ENCODE measurements at regions not wholly inside any gene's neighbourhood (a gene's known extent, or its start where the extent isn't known, plus 50 kb on each side); places are given as distances from the start of the nearest gene placed in this dataset.
"Not testable (repeated sequence)": the region's sequence is repeated elsewhere in the genome, so short reads cannot be mapped to it uniquely, and the experiment has no call there.

DNA sequence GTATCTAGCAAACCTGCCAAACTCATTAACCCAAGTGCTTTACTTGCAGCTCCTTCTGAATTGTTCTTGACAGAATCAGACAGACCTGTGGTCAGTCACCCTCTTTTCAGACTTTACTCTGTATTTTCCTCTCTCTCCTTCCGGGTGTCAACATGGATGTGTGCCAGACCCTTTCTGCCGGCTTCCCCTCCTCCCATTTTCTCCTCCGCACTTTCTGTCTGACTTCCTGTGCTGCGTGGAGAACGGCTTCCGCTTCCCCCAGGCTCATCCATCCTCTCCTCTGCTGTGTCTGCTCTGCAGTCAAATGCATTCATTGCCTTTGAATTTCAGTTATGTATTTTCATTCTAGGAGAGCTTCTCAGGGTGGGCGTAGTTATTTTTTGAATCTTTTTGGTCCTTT, 53.3 kb upstream of the LRPAP1 start:
- DNase-seq, result not testable (repeated sequence)

GRCh38 chr4:3582091-3582475, 49.9 kb upstream of the LRPAP1 start:
- DNase-seq, result no peak
